MM.1S (cell line): ENCODE measurements at regions not wholly inside any gene's neighbourhood (a gene's known extent, or its start where the extent isn't known, plus 50 kb on each side); places are given as distances from the start of the nearest gene placed in this dataset.

Experiments used
- CTCF ChIP-seq: fragments of 300-600 bp; sonication (generic); IDR thresholded peaks from 2 replicates; pipeline ENCODE4 v1.5.1; 2016; ENCODE audit warnings: antibody characterized with exemption, low read length, mixed read lengths
- EZH2 ChIP-seq: fragments of 300-600 bp; sonication (generic); optimal IDR thresholded peaks from 2 replicates; pipeline ENCODE3; 2017; ENCODE audit warnings: low read depth, mild to moderate bottlenecking, antibody characterized with exemption, low read length, mixed read lengths

DNA sequence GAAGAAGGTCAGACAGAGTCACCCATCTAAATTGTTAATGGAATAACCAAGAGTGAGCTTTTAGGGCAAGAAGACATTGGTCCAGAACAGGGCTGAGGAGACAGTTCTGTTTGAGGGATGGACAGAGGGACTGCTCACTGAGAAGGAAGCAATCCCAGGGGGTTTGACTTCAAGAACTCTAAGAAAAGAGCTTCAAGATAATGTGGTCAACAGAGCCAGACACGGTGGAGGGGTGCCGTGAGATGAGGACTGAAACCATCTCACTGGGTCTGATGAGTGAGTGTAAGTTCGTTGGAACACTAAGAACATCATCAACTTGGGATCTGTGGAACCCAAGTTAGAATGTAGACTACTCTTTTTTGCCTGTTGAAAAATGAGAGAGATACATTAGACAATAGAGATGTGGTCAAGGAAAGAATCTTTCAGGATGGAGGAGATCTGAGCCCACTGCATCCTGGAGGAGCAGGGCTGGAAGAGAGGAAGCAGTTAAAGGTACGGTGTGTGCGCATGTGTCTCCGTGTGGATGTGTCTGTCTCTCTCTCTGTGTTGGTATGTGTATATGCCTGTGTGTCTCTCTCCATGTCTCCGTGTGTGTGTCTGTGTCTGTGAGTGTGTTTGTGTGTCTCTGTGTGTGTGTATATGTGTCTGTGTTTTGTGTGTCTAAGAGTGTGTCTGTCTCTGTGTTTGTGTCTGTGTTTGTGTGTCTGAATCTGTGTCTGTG, 172.1 kb downstream of the MYCN start:
- TF ChIP-seq CTCF (no peak), EZH2 (no peak)
